ENCODE measurements at regions not wholly inside any gene's neighbourhood (a gene's known extent, or its start where the extent isn't known, plus 50 kb on each side); places are given as distances from the start of the nearest gene placed in this dataset.

GRCh38 chr6:165862813-165863212 is 199.8 kb upstream of the PDE10A start:
- intact Hi-C loops (cut with DNase I) = no loop called here
- H3K36me3 ChIP-seq (ENCODE audit: control insufficient read depth in 2 of 3, insufficient read depth in 3 of 3, low read length in 3 of 3) = no peaks in the 10 kb centered on the region
- H3K27me3 ChIP-seq (ENCODE audit: control insufficient read depth, insufficient read depth, low read length) = no peaks in the 10 kb centered on the region
- FAIRE-seq = no peak
- no peak overlapping the region for H3K9ac ChIP-seq (ENCODE audit: low read length in 3 of 3)
- no peak for DNase-seq
- no peak for TF ChIP-seq CTCF (IDR thresholded peaks at IDR 0.05; ENCODE audit: borderline replicate concordance, extremely low read depth, insufficient read depth)
- peaks cover 0 to 7% (median 0%) of the 10 kb centered on the region in 3 donors for H3K4me1 ChIP-seq (ENCODE audit: control insufficient read depth in 2 of 3, insufficient read depth in 2 of 3, low read depth in 1 of 3, low read length in 3 of 3)
- H3K27ac ChIP-seq (ENCODE audit: low read depth in 2 of 2, low read length in 2 of 2) = no peak overlapping the region
- no peak overlapping the region for H3K4me3 ChIP-seq (ENCODE audit: low read length in 3 of 3)
- no peaks in the 10 kb centered on the region for H3K9me3 ChIP-seq (ENCODE audit: control insufficient read depth in 2 of 3, insufficient read depth in 1 of 3, low read length in 3 of 3)

- FAIRE-seq = no peak
- intact Hi-C loops (cut with DNase I) = no loop called here
Observed at GRCh38 chr6:165861226-165861625, 198.2 kb upstream of the PDE10A start.

GRCh38 chr6:165858586-165858985 is 195.5 kb upstream of the PDE10A start:
- intact Hi-C loops (cut with DNase I) = no loop called here
- Histone ChIP-seq H3K27me3 (ENCODE audit: control insufficient read depth, insufficient read depth, low read length) (no peaks in the 10 kb centered on the region), H3K4me3 (ENCODE audit: low read length in 3 of 3) (no peak overlapping the region), H3K36me3 (ENCODE audit: control insufficient read depth in 2 of 3, insufficient read depth in 3 of 3, low read length in 3 of 3) (no peaks in the 10 kb centered on the region), H3K27ac (ENCODE audit: low read depth in 2 of 2, low read length in 2 of 2) (no peak overlapping the region), H3K4me1 (ENCODE audit: control insufficient read depth in 2 of 3, insufficient read depth in 2 of 3, low read depth in 1 of 3, low read length in 3 of 3) (peaks cover 0 to under 1% (median 0%) of the 10 kb centered on the region in 3 donors), H3K9me3 (ENCODE audit: control insufficient read depth in 2 of 3, insufficient read depth in 1 of 3, low read length in 3 of 3) (no peaks in the 10 kb centered on the region), H3K9ac (ENCODE audit: low read length in 3 of 3) (no peak overlapping the region)
- DNase-seq (no peak), FAIRE-seq (no peak)
- TF ChIP-seq CTCF (IDR thresholded peaks at IDR 0.05; ENCODE audit: borderline replicate concordance, extremely low read depth, insufficient read depth) = no peak

More at GRCh38 chr6:165861226-165861625, 198.2 kb upstream of the PDE10A start:
- Histone ChIP-seq H3K4me1 (ENCODE audit: control insufficient read depth in 2 of 3, insufficient read depth in 2 of 3, low read depth in 1 of 3, low read length in 3 of 3) (peaks cover 0 to 7% (median 0%) of the 10 kb centered on the region in 3 donors), H3K36me3 (ENCODE audit: control insufficient read depth in 2 of 3, insufficient read depth in 3 of 3, low read length in 3 of 3) (no peaks in the 10 kb centered on the region), H3K9me3 (ENCODE audit: control insufficient read depth in 2 of 3, insufficient read depth in 1 of 3, low read length in 3 of 3) (no peaks in the 10 kb centered on the region), H3K9ac (ENCODE audit: low read length in 3 of 3) (no peak overlapping the region), H3K4me3 (ENCODE audit: low read length in 3 of 3) (no peak overlapping the region), H3K27me3 (ENCODE audit: control insufficient read depth, insufficient read depth, low read length) (no peaks in the 10 kb centered on the region), H3K27ac (ENCODE audit: low read depth in 2 of 2, low read length in 2 of 2) (no peak overlapping the region)
- TF ChIP-seq CTCF (IDR thresholded peaks at IDR 0.05; ENCODE audit: borderline replicate concordance, extremely low read depth, insufficient read depth) = no peak
- no peak for DNase-seq

GRCh38 chr6:165855856-165856255 is 192.8 kb upstream of the PDE10A start:
- no peaks in the 10 kb centered on the region for H3K36me3 ChIP-seq (ENCODE audit: control insufficient read depth in 2 of 3, insufficient read depth in 3 of 3, low read length in 3 of 3)
- intact Hi-C loops (cut with DNase I) = no loop called here
- no peak for TF ChIP-seq CTCF (IDR thresholded peaks at IDR 0.05; ENCODE audit: borderline replicate concordance, extremely low read depth, insufficient read depth)
- no peaks in the 10 kb centered on the region for H3K9me3 ChIP-seq (ENCODE audit: control insufficient read depth in 2 of 3, insufficient read depth in 1 of 3, low read length in 3 of 3)
- H3K27ac ChIP-seq (ENCODE audit: low read depth in 2 of 2, low read length in 2 of 2) = no peak overlapping the region
- no peaks in the 10 kb centered on the region for H3K4me1 ChIP-seq (ENCODE audit: control insufficient read depth in 2 of 3, insufficient read depth in 2 of 3, low read depth in 1 of 3, low read length in 3 of 3)
- DNase-seq (no peak), FAIRE-seq (no peak)
- no peak overlapping the region for H3K9ac ChIP-seq (ENCODE audit: low read length in 3 of 3)
- H3K4me3 ChIP-seq (ENCODE audit: low read length in 3 of 3) = no peak overlapping the region
- peaks cover 2% of the 10 kb centered on the region for H3K27me3 ChIP-seq (ENCODE audit: control insufficient read depth, insufficient read depth, low read length)

Measured in kidney (tissue), 13 donors.